GM19239 (cell line): ENCODE measurements at regions not wholly inside any gene's neighbourhood (a gene's known extent, or its start where the extent isn't known, plus 50 kb on each side); places are given as distances from the start of the nearest gene placed in this dataset.
"Not testable (repeated sequence)": the region's sequence is repeated elsewhere in the genome, so short reads cannot be mapped to it uniquely, and the experiment has no call there.

Source experiments
- DNase-seq: peaks from one replicate; pipeline ENCODE4 v3.0.0; 2011; ENCODE audit warnings: low spot score; ENCODE audit not compliant: insufficient read length
- FAIRE-seq: peaks from 2 replicates; lab custom pipeline; 2011; peaks lifted over from hg19 to GRCh38; lab: Jason Lieb, UNC

GRCh38 chrX:108896349-108896748 is 160.0 kb upstream of the IRS4 start:
- FAIRE-seq, DNase-seq: not testable (repeated sequence)

GRCh38 chrX:108892501-108892900 is 156.1 kb upstream of the IRS4 start:
- FAIRE-seq = no peak

GRCh38 chrX:108875548-108875947 is 139.2 kb upstream of the IRS4 start:
- DNase-seq = no peak
- FAIRE-seq = no peak

More at GRCh38 chrX:108892501-108892900, 156.1 kb upstream of the IRS4 start:
- DNase-seq = no peak

- DNase-seq, FAIRE-seq: not testable (repeated sequence)
Observed at GRCh38 chrX:108843039-108843438, 106.7 kb upstream of the IRS4 start.

- FAIRE-seq (no peak), DNase-seq (no peak)
Observed at GRCh38 chrX:108833993-108834392, 97.6 kb upstream of the IRS4 start.

- no peak for FAIRE-seq
- DNase-seq = no peak
Observed at GRCh38 chrX:108811891-108812290, 75.5 kb upstream of the IRS4 start.

GRCh38 chrX:108795240-108795639 is 58.9 kb upstream of the IRS4 start:
- FAIRE-seq (no peak), DNase-seq (no peak)
